ENCODE measurements at regions not wholly inside any gene's neighbourhood (a gene's known extent, or its start where the extent isn't known, plus 50 kb on each side); places are given as distances from the start of the nearest gene placed in this dataset.

- TF ChIP-seq CTCF (IDR thresholded peaks at IDR 0.05) (no peak), POLR2A (IDR thresholded peaks at IDR 0.05) (no peak)
Observed at GRCh38 chr22:27459999-27460398, 341.6 kb downstream of the MN1 start.
